IPS-NIHi11 (cell line): ENCODE measurements at regions not wholly inside any gene's neighbourhood (a gene's known extent, or its start where the extent isn't known, plus 50 kb on each side); places are given as distances from the start of the nearest gene placed in this dataset.

Experiments used
- DNase-seq: peaks from one replicate; pipeline ENCODE4 v3.0.0; 2012; ENCODE audit warnings: mixed read lengths, low spot score

DNA sequence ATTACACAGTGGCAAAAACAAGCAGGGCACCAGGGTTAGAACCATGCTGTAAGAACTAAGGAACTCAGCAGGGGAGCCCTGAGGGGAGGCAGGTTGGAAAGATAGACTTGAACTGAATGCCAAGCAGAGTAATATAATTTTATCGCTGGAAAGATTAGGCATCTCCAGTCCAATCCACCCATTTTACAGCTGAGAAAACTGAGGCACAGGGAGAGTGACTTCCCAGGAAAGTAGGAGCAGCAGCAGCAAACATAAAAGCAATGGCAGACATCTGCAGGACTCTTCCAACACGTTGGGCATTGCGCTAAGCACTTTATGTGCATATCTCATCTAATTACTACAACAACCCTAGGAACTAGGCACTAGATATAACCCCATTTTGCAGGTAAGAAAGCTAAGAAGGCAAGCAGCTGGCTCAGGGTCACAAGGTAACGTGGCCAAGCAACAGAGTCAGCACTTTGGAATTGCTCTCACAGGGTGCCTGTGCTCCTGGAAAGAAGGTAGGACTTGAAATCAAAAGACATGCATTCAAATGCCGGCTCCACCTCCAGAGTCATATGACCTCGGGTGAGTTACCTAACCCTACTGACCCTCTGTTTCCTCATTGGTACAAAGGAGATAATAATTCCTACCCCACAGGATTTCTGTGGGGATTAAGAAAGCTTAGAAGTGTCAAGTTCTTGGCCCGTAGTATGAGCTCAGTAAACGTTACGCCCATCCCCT, 215.3 kb downstream of the BARX2 start:
- no peak for DNase-seq

DNA sequence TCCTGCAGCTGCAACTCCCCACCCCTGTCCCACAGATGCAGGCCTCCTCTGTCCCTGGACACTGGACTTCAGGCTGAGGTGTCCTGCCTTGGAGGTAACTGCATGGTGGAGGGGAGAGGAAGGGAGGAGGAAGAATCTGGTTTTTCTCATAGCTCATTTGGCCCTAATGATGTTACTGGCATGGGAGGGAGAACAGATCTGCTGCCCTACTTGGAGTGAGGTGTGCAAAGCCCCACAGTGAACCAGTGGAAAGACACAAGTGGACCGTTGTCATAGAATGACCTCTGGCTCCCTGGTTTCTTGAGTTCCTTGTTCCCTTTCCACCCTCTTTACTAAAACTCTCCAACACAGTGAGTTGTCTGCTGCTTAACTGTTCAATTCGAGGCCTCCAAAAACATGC, 215.9 kb downstream of the BARX2 start:
- no peak for DNase-seq

DNA sequence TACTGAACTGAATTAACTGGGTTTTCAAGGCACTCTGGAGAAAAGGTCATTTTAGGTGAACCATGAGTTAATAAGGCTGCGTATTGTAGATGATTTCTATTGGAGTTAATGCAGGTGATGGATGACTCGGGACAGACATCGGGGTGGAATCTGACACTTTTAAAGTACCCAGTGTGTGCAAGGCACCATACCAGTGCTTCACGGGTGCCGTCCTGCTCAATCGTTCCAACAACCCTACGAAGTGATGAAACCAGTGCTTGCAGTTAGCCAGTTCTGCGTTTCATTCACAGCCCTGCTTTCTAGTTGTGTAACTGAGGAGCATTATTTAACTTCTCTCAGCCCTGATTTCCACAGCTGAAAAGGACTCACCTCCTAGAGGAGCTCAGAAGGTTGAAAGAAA, 216.5 kb downstream of the BARX2 start:
- no peak for DNase-seq

DNA sequence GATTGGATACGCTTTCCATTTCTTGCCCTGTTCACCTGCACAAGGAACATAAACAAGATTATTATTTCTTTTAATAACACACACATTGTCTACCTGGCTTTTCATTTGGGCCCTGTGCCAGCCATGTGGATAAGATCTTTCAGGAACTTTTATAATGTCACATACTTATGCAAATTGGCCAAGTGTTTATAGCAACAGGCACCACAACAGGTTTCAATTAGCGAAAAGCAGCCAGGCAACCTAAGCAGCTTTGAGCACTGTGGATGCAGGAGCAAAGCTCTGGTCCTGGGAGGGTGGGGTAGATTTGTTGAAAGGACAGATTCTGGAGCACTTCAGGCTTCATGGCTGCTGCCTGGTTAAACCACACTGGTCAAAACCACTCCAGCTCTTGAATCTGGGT, 217.4 kb downstream of the BARX2 start:
- no peak for DNase-seq

DNA sequence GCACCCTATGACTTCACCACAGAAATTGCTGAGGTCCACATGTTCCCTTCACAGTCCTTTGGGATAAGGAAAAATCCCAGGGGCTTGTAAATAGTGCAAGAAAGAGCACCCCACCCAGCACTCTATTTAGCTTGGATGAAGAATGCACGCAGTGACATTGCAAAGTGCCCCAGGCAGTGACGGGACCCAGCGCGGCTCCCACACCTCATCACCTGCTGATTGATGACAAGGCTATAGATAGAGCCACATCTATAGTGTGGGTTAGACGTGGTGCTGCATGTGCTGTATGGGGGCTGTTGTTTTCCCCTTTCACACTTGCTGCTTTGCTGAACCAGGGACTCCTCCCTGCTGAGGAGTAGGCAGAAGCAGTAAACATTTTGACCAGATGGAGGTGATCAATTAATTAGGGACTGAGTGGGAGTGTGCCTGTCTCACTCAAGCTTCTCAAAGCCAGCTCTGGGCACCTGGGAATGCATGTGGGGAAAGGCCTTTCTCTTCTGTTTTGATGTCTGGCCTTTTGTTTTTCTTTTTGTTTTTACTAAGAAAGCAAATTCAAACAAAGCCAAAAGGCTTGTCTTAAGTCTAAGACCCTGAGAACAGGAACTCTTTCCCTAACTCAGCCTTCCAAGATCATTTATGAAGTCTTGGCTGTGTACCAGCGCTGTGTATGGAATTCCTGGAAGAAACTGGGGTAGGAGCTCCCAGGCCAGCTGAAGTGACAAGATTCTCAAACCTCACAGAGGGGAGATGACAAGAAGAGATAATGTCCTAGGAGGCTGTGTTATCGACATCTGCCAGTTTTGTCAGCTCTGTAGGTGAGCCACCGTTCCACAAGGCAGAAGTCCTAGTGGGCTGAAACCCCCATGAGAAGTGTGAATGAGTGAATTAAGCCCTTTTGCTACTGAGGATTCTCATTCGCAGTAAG, 219.7 kb downstream of the BARX2 start:
- DNase-seq: no peak

DNA sequence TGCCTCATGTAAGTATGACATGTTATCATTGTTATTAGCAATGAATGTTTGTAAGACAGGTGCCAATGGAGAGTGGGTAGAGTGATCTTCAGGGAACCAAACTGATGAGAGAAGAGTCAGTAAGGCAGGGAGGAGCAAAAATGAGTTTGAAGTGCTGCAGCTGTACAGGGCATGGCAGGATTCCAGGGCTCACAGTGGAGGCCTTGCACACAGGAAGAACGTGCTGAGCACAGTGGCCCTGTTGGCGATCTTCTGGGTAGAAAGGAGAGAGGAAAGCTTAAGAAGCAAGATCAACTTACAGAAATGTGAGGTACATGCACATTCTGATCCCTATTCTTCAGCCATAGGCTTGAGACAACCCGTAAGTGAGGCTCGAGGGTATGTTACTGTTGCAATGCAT, 219.3 kb upstream of the TMEM45B start:
- no peak for DNase-seq

DNA sequence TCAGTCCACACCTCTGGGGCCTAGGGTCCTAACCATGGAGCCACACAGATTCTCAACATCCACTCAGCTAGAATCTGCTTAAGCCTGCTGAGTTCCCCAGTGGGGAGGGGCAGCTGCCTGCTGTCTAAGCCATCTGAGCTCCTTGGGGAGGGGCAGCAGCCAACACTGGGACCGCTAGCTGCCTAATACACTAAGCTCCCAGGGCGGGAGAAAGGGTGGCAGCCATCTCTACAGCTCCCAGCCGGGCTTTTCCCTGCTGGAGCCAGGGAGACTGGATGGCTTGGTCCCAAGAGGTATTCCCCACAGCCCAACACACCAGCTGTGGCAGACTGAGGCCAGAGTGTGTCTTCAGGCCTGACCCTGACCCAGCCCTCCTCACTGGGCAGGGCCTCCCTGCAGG, 217.3 kb upstream of the TMEM45B start:
- no peak for DNase-seq

DNA sequence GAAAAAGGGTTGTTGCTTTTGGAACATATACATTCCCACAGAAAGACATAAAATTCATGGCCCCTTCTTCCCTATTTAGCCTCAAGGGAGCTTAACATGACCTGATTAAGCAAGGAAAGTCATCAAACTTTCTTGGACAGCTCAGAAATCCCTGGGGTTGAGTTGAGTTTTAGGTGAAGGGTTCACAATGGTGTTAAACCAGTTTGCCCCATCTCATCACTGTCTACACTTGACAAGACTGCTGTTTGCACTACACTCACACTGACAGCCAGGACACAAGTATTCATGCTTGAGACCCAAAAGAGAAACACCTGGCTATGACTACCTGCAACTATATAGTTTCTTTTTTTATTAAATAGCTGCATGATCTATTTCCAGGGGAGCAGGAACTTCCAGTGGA, 209.8 kb upstream of the TMEM45B start:
- no peak for DNase-seq

DNA sequence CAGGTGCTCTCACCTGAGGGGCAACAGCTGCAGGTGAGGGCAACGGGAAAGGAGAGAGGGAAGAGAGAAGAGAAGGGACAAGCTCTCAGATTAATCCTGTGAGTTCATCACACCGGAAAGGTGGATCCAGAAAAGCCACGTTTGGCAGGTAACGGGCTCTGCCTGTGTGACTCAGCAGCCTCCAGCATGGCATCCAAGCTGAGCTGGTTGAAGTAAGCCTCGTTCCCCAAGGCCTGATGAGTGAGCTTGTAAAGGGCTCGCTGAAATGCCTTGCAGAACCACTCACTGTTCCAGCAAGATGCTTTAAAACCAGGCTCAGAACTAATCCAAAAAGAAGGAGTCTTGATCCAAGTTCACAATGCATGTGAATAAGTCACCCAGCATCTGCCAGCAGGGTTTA, 206.9 kb upstream of the TMEM45B start:
- no peak for DNase-seq

DNA sequence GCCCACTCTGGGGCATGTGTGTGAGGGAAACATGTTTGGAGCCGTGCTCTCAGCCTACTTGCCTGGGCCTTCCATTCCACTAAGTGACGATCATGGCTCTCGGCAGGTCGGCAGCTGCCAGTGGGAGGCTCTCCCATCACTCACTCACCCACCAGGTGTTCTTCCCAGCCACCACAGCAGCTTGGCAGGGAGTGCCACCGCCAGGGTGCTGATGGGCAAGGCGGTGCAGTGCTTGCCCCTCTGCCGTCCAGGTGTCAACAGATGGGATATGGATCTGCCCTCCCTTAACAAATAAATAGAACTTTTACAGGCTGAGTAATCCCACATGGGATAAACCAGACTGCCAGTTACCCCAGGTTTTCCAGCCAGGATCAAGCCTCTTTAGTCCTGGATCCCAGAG, 205.5 kb upstream of the TMEM45B start:
- no peak for DNase-seq

DNA sequence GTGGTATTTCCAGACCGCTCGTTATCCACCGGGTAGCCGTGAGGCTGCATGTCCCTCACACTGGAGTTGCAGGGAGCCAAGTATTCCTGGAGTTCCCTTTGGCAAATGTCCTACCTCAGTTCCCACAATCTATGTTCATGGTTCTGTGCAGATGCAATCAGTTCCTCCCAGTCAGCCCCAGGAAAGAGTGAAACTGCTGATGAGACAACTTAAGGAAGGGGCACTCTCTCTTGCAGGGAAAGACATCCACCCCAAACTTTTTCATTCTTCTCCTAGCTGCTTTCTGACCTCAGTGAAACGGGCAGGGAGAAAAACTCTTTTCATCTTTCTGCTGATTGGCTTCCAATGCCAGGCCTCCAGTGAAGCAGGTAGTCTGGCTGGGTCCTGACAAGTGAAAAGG, 205.1 kb upstream of the TMEM45B start:
- DNase-seq: no peak

DNA sequence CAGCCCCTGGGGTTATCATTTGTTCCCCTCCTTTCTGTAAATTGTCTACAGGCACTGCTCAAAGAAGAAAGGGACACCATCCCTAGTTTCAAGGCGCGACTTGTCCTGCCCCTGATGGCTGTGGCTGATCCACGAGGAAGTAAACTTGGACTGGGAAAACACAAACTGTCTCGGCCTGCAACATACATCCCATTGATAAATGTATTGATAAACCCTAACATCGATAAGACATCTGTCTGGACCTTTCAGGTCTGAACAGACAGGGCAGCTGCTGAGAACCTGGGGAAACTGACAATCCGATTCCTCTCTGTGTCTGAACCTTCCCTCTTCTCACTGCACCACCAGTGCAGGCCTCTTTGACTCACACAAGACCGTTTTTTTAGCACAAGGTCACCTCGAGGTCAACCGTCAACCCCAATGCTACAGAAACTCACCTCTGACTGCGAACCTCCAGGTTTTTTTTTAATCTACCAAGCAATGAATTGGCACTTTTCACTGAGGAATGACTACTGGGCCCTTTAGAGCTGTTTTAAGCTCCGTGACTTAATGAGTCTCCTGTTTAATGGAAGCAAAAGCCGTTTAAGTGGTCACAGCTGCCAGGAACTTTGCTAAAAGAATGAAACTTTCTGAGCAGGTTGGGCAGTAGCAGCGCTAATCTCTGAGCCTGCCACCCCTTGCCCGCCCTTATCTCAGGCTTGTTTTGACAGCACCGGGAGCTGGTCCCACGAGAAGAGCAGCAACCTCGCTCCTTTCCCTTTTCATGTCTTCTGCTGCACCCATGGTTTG, 203.8 kb upstream of the TMEM45B start:
- DNase-seq: no peak

DNA sequence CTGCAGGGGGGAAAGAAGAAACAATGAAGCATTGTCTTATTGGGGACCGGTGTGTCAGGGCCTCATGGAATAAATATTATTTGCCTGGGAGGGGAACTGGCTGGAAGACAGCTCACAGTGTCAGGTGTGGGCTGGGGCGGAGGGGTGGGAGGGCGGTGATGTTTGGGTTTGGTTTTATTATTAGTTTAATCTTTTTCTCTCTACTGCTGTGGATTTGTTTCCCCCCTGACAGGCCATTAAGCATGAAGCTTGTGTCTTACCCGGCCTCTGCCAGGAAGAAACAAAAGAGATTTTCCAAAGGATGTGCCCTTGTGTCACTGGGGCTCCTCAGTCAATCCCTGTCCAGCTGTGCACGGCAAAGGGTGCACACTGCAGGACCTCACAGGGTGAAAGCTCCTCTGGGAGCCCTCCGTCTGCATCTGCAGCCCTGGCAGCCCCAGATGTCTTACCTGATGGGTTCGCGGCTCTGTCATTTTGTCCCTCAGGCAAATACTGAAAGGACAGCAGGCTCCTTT, 203.1 kb upstream of the TMEM45B start:
- no peak for DNase-seq

DNA sequence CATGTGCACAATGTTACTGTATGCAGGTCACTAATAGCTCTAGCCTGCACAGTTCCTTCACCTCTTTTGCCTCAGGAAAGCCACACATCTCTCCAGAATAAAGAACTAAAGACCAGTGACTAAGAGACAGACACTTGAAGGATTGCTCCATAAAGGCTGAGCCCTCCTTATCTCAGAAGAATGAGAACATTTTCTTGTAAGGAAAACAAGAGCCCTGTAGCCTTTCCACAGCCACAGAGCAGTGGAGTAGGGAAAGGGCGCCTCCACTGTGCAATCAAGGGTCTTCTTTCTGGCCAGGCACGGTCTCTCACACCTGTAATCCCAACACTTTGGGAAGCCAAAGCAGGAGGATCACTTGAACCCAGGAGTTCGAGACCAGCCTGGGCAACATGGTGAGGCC, 202.6 kb upstream of the TMEM45B start:
- DNase-seq: no peak

DNA sequence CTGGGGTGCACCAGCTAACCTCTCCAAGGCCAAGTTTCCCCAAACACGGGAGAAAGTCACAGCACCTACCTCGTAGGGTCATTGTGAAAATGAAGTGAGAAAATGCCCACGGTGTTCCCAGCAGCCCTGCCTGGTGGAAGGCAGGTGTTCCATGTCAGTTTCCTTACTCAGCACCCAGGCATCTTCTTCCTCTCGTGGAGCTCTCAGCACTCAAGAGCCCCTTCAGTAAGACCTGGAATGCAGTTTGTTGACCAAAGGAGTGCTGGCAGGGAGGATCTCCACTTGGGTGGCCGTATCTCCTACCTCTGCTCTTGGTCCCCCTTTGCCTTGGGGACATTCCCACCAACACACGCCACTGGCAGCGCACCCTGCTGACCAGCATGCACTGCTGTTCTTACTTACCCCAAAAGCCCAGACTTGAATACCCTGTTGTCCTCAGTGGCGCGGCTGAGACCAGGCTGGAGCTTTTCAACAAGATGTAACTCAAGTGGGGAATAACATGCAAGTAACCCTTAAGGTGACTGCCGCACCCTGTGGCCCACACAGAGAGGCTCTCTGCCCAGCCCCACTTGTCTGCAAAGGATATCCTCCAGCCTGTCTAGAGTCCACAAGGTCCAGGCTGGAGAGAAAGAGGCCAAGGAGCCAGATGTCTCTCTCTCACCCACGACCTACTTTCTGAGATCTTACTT, 201.2 kb upstream of the TMEM45B start:
- DNase-seq: no peak

DNA sequence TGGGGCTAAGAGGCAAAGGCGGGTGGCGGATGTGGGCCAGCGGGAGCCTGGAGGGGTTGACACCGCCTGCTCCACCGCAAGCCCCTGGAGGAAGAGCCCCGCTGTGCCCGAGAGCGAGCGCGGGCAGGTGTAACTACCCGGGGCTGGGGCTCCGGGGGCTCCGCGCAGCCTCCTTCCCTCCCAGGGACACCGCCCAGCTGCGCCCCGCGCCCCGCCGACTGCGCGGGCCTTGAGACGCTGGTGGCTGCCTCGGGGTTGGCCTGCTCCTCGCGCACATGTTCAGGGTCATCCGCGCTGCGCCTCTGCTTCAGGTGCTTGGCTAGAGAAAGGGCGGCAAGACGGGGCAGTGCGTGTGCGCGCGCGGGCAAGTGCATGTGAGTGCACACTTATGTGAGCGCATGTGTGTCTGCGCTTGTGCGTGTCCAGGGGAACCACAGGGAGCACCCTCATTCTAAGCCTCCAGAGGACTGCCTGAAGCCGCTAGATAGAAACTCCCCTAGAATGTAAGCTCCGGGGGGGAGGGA, 197.5 kb upstream of the TMEM45B start:
- DNase-seq: no peak

DNA sequence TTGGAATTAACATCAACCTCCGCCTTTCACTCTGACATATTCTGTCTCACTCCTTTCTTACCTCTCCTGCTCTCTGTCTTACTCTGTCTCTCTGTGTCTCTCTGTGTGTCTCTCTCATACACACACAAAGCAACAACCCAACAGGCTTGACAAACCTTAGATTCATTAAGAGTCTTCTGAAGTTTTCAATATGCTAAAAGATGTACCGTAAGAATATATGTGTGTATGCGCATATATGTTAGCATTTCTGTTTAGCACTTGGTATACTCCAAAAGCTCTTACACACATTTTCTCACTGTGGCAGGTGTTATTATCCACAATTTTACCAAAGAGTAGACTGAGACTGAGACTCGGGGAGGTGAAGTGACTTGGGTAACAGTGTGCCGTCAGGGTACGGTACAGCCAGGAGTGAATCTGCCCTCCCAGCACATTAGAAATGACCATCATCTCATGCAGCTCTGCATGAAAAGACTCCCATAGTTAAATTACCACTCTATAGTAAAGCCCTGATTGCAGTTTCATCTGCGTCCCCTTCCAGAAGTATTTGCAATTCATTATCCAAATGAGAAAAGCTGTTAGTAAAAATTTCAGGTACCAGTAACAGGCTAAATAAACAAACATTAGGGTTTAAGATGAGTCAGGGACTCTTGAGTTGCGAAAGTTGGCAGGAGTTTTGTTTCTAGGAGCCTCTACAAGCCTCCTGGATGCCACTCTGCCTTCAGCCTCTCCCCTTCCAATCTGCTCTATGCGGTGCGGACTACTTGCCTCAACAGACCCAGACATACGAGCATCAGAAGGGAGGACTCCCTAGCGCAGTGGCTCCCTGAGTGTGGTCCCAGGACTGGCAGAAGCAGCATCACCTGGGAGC, 195.2 kb upstream of the TMEM45B start:
- no peak for DNase-seq

DNA sequence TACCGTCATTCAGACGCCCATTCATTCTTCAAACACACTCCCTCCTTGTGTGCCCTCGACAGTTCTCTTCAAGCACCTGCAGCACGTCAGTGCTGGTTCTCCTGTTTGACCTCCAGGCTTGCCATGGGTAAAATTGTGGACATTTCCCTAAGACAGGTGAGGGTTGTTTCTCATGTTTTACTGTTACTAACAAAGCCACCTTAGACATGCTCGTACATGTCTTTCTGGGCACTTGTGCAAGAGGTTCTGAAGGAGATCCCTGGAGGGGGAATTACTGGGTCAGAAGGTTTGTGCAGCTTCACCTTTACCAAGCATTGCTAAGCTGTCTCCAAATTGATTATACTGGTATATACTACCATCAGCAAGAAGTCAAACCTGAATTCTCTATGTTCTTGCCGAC, 189.7 kb upstream of the TMEM45B start:
- DNase-seq: no peak

DNA sequence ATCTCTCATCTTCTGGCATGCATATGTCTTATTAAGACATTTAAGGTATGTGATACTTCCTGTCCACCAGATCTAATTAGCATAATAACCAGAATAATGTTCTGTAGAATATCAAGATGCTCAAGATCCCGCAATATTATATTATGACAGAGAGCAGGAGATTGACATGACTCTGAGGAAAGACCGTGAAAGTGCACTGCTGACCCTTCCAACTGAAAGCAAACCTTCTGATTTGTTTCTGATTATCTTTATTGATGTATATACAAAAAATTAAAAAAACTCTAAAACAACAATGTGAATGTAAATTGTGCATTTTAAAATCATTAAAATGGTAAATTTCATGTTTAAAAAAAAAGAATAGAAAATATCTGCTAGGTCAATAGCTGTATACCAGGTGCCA, 184.4 kb upstream of the TMEM45B start:
- no peak for DNase-seq

DNA sequence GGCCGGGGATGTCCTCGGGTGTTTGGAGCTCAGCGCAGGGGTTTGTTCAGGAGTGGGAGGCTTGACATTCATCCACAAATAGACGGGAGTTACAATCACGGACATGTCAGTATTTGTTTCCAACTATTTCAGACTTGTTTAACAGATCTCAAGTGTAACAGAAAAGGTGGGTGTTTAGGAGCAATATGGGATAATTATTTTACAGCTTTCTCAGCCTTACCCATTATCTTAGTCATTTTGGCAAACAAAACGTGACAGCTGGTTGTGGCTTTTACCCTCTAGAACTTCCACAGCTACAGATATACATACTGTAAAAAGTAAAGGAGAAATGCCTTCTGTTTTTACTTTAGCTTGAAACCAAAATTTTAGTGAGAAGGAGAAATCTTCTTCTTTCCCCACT, 178.7 kb upstream of the TMEM45B start:
- DNase-seq: no peak

DNA sequence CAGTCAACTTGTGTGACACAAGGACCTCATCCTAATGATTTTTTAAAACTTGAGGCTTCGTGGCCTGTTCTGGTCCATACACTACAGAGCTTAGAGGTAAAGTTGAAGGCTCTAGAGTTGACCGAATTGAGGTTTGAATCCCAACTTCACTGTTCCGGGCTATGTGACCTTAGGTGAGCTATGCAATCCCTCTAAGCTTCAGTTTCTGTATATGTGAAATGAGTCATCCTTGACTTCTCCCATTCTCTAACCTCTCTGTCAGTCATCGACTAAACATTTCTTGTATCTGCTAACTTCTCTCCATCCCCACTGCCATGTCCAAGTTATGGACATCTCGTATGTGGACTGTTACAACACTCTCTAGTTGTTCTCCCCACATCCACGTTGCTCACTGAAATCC, 178.2 kb upstream of the TMEM45B start:
- DNase-seq: no peak
